ENCODE measurements at regions not wholly inside any gene's neighbourhood (a gene's known extent, or its start where the extent isn't known, plus 50 kb on each side); places are given as distances from the start of the nearest gene placed in this dataset.
"Not testable (repeated sequence)": the region's sequence is repeated elsewhere in the genome, so short reads cannot be mapped to it uniquely, and the experiment has no call there.

DNA sequence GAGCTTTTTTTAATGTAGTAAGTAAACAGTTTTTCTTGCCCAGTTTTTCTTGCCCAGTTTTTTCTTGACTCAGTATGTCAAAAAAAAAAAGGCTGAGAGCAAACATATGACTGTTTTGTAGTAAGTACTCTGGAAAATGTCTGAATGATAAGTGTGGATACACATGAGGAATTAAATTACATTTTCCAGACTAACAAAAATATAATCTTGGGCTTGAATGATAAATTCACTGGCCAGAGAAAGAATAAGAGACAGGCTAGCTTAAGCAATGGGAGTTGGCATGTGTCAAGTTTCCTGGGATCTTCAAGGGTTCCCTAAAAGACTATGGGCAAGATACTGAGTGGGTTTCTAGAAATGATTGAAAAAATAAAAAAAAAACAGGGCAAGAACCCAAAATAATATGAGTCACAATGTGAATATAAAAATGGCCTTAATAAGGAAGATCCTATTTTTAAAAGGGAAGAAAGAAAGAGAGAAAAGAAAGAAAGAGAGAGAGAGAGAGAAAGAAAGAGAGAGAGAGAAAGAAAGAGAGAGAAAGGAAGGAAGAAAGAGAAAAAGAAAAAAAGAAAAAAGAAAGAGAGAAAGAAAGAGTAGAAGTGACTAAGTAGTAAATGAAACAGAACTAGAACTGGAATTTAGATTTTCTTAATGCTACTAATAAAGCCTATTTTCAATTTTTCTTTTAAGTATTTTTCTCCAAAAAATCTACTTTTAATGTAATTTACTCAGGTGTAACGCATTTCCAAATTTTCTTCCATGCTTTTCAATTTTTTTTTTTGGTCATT is 60.2 kb downstream of the TFPI2 start:
- no peak for DNase-seq

- DNase-seq = no peak
Observed at GRCh38 chr7:93828260-93828659, 62.3 kb downstream of the TFPI2 start.

DNA sequence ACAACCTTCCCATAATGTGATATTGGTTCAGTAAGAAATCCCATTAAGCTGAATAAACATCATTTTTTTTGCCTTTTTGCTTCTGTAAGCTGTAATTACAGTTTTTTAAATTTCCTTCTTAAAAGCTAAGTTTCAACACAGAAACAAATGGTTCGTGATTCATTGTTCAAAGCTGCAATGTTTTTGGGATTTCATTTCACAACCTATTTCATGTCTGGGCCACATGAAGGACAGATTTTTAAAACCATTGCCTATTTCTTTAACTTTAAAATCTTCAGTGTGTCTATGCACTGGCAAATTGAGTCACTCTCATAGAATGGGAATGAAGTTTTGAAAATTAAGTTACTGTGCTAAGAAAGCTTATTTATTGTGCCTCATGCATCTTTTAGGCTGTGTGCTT is 66.9 kb downstream of the TFPI2 start:
- no peak for DNase-seq

GRCh38 chr7:93821463-93821862 is 69.1 kb downstream of the TFPI2 start:
- DNase-seq = peak; percentile 5

DNA sequence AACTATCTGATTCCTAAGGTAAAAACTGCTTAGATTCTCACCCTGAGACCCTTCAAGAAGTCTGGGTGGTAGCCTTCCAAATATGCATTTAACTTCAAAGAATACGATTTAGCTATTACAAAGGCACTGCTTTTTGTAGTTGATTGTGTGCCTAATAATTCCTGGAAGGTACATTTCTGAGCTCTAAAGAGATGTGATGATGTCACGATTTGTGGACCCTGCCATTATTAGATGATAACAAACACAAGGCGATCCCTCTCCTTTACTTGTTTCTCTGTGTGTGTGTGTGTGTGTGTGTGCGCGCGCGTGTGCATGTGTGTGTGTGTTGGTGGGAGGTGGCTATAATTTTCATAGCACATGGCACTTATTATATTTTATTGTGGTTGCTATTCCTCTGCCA is 70.9 kb downstream of the TFPI2 start:
- no peak for DNase-seq

GRCh38 chr7:93817526-93817925 is 73.0 kb downstream of the TFPI2 start:
- DNase-seq = no peak

- DNase-seq = no peak
Observed at GRCh38 chr7:93817004-93817403, 73.5 kb downstream of the TFPI2 start.

- DNase-seq = no peak
Observed at GRCh38 chr7:93813514-93813913, 77.0 kb downstream of the TFPI2 start.

GRCh38 chr7:93812061-93812460 is 78.5 kb downstream of the TFPI2 start:
- DNase-seq = no peak

GRCh38 chr7:93811198-93811597 is 79.4 kb downstream of the TFPI2 start:
- no peak for DNase-seq

- DNase-seq = no peak
Observed at GRCh38 chr7:93810561-93810960, 80.0 kb downstream of the TFPI2 start.

DNA sequence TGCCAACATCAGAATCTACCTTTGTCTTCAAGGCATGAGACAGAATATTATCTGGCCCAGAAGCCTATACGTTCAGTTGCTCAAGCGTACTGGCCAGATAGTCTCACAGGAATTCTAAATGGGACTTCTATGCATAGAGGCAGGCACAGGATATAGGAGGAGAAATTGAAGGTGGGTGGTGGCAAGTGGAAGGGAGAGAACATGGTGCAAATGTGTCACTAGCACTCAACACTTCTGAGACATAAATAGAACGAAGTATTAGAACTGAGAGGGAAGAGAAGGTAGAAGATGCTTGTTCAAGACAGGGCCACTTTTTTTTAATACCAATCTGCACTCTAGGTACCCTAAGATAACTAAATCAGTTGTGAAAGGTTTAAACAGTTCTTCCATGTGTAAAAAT is 85.8 kb downstream of the TFPI2 start:
- no peak for DNase-seq

- no peak for DNase-seq
Observed at GRCh38 chr7:93799750-93800357, 90.7 kb downstream of the TFPI2 start.

- not testable (repeated sequence) for DNase-seq
Observed at GRCh38 chr7:93793084-93793697, 97.4 kb downstream of the TFPI2 start.

- no peak for DNase-seq
Observed at GRCh38 chr7:93779115-93779514, 111.4 kb downstream of the TFPI2 start.

DNA sequence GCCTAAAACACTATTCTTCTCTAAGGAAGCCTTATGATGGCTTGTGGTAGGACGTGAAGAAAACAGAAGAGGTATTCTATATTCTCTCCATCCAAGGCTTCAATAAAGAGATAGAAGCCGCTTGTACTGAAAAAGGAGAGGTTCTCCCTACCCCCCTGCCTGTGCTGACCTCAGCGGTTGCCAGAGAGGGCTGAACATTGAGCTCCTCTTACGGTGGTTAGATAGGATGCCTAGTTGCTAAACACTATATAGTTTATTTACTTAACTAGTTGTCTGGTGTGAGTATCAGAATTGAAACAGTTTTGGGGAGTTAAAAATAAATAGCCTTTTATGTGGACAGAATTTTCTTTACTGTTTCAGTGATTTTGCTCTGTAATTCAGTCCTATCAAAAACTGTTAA is 112.2 kb downstream of the TFPI2 start:
- no peak for DNase-seq

DNA sequence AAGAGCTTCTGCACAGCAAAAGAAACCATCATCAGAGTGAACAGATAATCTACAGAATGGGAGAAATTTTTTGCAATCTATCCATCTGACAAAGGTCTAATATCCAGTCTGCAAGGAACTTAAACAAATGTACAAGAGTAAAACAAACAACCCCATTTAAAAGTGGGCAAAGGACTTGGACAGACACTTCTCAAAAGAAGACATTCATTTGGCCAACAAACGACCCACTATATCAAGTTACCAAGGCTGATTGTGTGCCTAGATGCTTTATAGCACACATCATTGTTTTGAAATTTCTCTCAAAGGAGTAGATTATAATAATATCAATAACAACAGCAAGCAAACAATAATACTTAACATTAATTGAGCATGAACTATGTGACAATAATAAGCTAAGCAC is 117.1 kb downstream of the TFPI2 start:
- no peak for DNase-seq

DNA sequence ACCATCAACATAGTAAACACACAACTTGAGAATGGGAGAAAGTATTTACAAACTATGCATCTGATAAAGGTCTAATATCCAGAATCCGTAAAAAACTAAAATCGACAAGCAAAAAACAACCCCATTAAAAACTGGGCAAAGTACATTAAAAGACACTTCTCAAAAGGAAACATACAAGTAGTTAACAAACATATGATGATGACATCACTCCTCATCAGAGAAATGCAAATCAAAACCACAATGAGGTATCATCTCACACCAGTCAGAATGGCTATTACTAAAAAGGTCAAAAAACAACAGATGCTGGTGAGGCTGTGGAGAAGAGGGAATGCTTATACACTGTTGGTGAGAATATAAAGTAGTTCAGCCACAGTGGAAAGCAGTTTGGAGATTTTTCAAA is 125.1 kb downstream of the TFPI2 start:
- no peak for DNase-seq

DNA sequence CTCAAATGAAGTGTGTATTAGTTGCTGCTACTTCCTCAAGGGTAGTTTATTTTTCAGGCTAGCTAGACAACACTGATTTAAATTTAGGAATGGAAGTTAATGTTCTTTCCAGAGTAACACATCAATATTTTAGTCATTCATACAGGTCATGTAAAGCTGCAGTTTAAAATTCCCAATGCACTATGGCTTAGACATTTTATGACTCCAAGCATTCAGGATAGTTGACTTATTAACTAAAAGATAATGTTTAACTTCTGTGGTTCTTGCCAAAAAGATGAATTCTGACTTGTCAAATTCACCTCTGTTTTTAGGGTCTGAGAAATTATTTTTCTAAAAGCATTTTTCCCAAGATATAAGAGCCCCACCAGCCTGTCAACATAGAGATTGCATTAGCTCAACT is 131.9 kb downstream of the TFPI2 start:
- DNase-seq = no peak

- DNase-seq = no peak
Observed at GRCh38 chr7:93757426-93757825, 133.1 kb downstream of the TFPI2 start.

DNA sequence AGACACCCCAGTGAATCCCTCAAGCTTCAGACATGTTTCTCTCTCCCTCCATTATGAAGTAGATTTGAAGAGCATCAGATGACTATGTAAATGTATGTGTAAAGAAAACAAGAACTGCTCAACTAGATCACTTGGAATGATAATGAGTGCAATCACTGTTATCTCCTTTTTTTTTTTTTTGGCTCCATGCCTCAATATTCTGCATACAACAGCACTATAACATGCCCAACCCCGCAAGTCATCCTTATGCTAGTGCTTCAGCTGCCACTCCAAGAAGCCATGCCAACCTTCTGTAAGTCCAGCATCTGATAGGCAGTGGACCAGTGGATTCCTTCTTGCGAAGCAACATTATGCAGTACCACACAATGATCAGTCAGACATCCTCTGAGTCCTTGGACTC is 133.7 kb downstream of the TFPI2 start:
- no peak for DNase-seq

GRCh38 chr7:93751421-93751820 is 139.1 kb downstream of the TFPI2 start:
- DNase-seq = no peak

- no peak for DNase-seq
Observed at GRCh38 chr7:93750986-93751385, 139.6 kb downstream of the TFPI2 start.

DNA sequence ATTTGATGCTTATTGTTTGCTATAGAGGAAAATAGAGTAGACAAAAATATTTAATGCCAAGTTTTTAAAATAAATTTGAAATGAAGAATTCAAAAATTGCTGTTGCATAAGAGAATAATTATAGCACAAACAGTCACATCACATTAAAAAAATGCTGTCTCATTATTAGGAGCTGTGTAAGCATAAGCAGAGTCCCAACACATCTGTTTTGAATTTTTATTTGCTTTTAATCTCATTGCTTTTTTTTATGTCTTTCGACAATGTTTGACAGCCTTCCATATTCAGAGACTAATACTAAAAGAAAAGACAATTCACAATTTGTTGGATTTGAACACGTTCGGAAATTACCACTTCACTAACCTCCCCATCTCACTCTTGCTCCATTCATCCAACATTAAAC is 143.5 kb downstream of the TFPI2 start:
- DNase-seq = no peak

Measured in MV-4-11 (cell line).